ENCODE measurements at regions not wholly inside any gene's neighbourhood (a gene's known extent, or its start where the extent isn't known, plus 50 kb on each side); places are given as distances from the start of the nearest gene placed in this dataset.

GRCh38 chr4:57774171-57774570 lies 664.0 kb upstream of the IGFBP7 start:
- Mint-ChIP-seq H3K27ac (ENCODE audit: unreplicated experiment) (no peak overlapping the region), H3K9me3 (ENCODE audit: low read depth, unreplicated experiment) (peaks cover 8% of the 10 kb centered on the region), H3K4me1 (ENCODE audit: low read depth, unreplicated experiment) (no peaks in the 10 kb centered on the region), H3K36me3 (ENCODE audit: insufficient read depth, unreplicated experiment) (no peaks in the 10 kb centered on the region), H3K4me3 (ENCODE audit: low read depth, unreplicated experiment) (no peak overlapping the region), H3K27me3 (ENCODE audit: unreplicated experiment) (no peaks in the 10 kb centered on the region)
- intact Hi-C loops (cut with micrococcal nuclease; ENCODE audit: unreplicated experiment) = no loop called here
- no peak for TF ChIP-seq CTCF (IDR thresholded peaks at IDR 0.05; ENCODE audit: unreplicated experiment)
- CTCF ChIA-PET = no interaction called here
- no peak for DNase-seq
- no TSS peak for BruUV-seq (replicated peaks)

DNA sequence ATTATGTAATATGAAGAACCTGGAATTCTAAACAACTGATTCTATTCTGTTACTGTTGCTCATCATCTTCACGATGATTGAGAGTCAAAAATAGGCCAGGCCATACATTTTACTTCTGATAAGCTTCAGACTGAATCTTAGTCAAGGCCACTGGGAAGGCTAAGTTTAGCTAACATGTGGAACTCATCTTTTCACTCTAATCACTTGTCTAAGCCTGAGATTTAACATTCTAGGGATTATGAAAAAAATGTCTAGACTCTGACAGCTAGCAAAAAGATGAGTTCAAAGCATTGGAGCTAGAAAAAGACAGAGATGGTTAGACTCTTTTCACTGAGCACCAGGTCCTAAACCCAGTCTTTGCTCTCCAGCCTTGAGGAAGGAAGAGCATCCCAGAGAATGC lies 656.2 kb upstream of the IGFBP7 start:
- H3K27me3 Mint-ChIP-seq (ENCODE audit: unreplicated experiment) = no peaks in the 10 kb centered on the region
- CTCF ChIA-PET = no interaction called here
- no peak overlapping the region for H3K4me3 Mint-ChIP-seq (ENCODE audit: low read depth, unreplicated experiment)
- H3K27ac Mint-ChIP-seq (ENCODE audit: unreplicated experiment) = no peak overlapping the region
- H3K9me3 Mint-ChIP-seq (ENCODE audit: low read depth, unreplicated experiment) = peaks cover 10% of the 10 kb centered on the region
- no peaks in the 10 kb centered on the region for H3K4me1 Mint-ChIP-seq (ENCODE audit: low read depth, unreplicated experiment)
- intact Hi-C loops (cut with micrococcal nuclease; ENCODE audit: unreplicated experiment) = no loop called here
- H3K36me3 Mint-ChIP-seq (ENCODE audit: insufficient read depth, unreplicated experiment) = no peaks in the 10 kb centered on the region
- BruUV-seq (replicated peaks) = no TSS peak
- no peak for TF ChIP-seq CTCF (IDR thresholded peaks at IDR 0.05; ENCODE audit: unreplicated experiment)
- no peak for DNase-seq

GRCh38 chr4:57764856-57765255 lies 654.7 kb upstream of the IGFBP7 start:
- Mint-ChIP-seq H3K4me3 (ENCODE audit: low read depth, unreplicated experiment) (no peak overlapping the region), H3K27ac (ENCODE audit: unreplicated experiment) (no peak overlapping the region), H3K27me3 (ENCODE audit: unreplicated experiment) (no peaks in the 10 kb centered on the region), H3K36me3 (ENCODE audit: insufficient read depth, unreplicated experiment) (no peaks in the 10 kb centered on the region), H3K4me1 (ENCODE audit: low read depth, unreplicated experiment) (no peaks in the 10 kb centered on the region), H3K9me3 (ENCODE audit: low read depth, unreplicated experiment) (peaks cover 8% of the 10 kb centered on the region)
- CTCF ChIA-PET = no interaction called here
- no peak for DNase-seq
- intact Hi-C loops (cut with micrococcal nuclease; ENCODE audit: unreplicated experiment) = no loop called here
- no peak for TF ChIP-seq CTCF (IDR thresholded peaks at IDR 0.05; ENCODE audit: unreplicated experiment)
- BruUV-seq (replicated peaks) = no TSS peak

DNA sequence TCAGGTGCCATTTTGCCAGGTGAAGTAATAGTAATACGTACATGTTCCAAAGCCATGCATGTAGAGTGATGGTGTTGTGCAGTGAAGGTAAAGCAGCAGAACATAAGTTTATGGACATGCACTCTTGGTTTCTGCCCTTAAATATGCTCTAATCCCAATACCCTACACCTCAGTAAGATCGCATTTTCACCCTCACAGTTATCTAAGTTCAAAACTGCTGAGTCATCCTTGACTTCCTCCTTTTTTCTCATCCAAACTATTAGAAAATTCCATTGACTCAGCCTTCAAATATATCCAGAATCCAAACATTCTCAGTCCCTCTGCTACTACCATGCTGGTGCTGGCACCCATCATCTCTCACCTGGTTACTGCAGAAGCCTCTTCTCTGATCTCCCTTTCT lies 652.9 kb upstream of the IGFBP7 start:
- CTCF ChIA-PET = no interaction called here
- intact Hi-C loops (cut with micrococcal nuclease; ENCODE audit: unreplicated experiment) = no loop called here

More for the DNA sequence above, 652.9 kb upstream of the IGFBP7 start:
- Mint-ChIP-seq H3K27me3 (ENCODE audit: unreplicated experiment) (no peaks in the 10 kb centered on the region), H3K36me3 (ENCODE audit: insufficient read depth, unreplicated experiment) (no peaks in the 10 kb centered on the region), H3K4me3 (ENCODE audit: low read depth, unreplicated experiment) (no peak overlapping the region), H3K4me1 (ENCODE audit: low read depth, unreplicated experiment) (no peaks in the 10 kb centered on the region), H3K9me3 (ENCODE audit: low read depth, unreplicated experiment) (peaks cover 4% of the 10 kb centered on the region), H3K27ac (ENCODE audit: unreplicated experiment) (no peak overlapping the region)
- no TSS peak for BruUV-seq (replicated peaks)
- TF ChIP-seq CTCF (IDR thresholded peaks at IDR 0.05; ENCODE audit: unreplicated experiment) = no peak
- DNase-seq = no peak

Measured in Calu3 (cell line).